ENCODE measurements at regions not wholly inside any gene's neighbourhood (a gene's known extent, or its start where the extent isn't known, plus 50 kb on each side); places are given as distances from the start of the nearest gene placed in this dataset.
"Not testable (repeated sequence)": the region's sequence is repeated elsewhere in the genome, so short reads cannot be mapped to it uniquely, and the experiment has no call there.

- Mint-ChIP-seq H3K4me3 (no peak overlapping the region), H3K27ac (no peak overlapping the region), H3K9me3 (ENCODE audit: low read depth) (no peaks in the 10 kb centered on the region), H3K27me3 (peaks cover 2% of the 10 kb centered on the region), H3K36me3 (no peaks in the 10 kb centered on the region), H3K4me1 (ENCODE audit: low read depth) (no peaks in the 10 kb centered on the region)
Measured at GRCh38 chr5:130337179-130337888, 433.1 kb downstream of the CHSY3 start.

- no peak overlapping the region for H3K4me3 Mint-ChIP-seq
- peaks cover 2% of the 10 kb centered on the region for H3K27me3 Mint-ChIP-seq
- H3K36me3 Mint-ChIP-seq = no peaks in the 10 kb centered on the region
- no peak overlapping the region for H3K27ac Mint-ChIP-seq
- H3K9me3 Mint-ChIP-seq (ENCODE audit: low read depth) = peaks cover 5% of the 10 kb centered on the region
- H3K4me1 Mint-ChIP-seq (ENCODE audit: low read depth) = no peaks in the 10 kb centered on the region
Measured at GRCh38 chr5:130335117-130335516, 430.9 kb downstream of the CHSY3 start.

- no peak overlapping the region for H3K27ac Mint-ChIP-seq
- H3K4me1 Mint-ChIP-seq (ENCODE audit: low read depth) = no peaks in the 10 kb centered on the region
- peaks cover 5% of the 10 kb centered on the region for H3K9me3 Mint-ChIP-seq (ENCODE audit: low read depth)
- peaks cover 2% of the 10 kb centered on the region for H3K27me3 Mint-ChIP-seq
- H3K4me3 Mint-ChIP-seq = no peak overlapping the region
- no peaks in the 10 kb centered on the region for H3K36me3 Mint-ChIP-seq
Measured at GRCh38 chr5:130333089-130333488, 428.8 kb downstream of the CHSY3 start.

GRCh38 chr5:130331332-130331731, 427.1 kb downstream of the CHSY3 start:
- Mint-ChIP-seq H3K27me3 (peaks cover 2% of the 10 kb centered on the region), H3K9me3 (ENCODE audit: low read depth) (peaks cover 5% of the 10 kb centered on the region), H3K4me3 (no peak overlapping the region), H3K27ac (no peak overlapping the region), H3K36me3 (no peaks in the 10 kb centered on the region), H3K4me1 (ENCODE audit: low read depth) (no peaks in the 10 kb centered on the region)

- no peaks in the 10 kb centered on the region for H3K36me3 Mint-ChIP-seq
- H3K27ac Mint-ChIP-seq = no peak overlapping the region
- H3K27me3 Mint-ChIP-seq = no peaks in the 10 kb centered on the region
- no peaks in the 10 kb centered on the region for H3K4me1 Mint-ChIP-seq (ENCODE audit: low read depth)
- H3K4me3 Mint-ChIP-seq = no peak overlapping the region
- H3K9me3 Mint-ChIP-seq (ENCODE audit: low read depth) = peaks cover 10% of the 10 kb centered on the region
Measured at GRCh38 chr5:130324953-130325671, 420.8 kb downstream of the CHSY3 start.

GRCh38 chr5:130323804-130324454, 419.7 kb downstream of the CHSY3 start:
- Mint-ChIP-seq H3K27me3 (no peaks in the 10 kb centered on the region), H3K27ac (no peak overlapping the region), H3K36me3 (no peaks in the 10 kb centered on the region), H3K9me3 (ENCODE audit: low read depth) (peaks cover 10% of the 10 kb centered on the region), H3K4me3 (no peak overlapping the region), H3K4me1 (ENCODE audit: low read depth) (no peaks in the 10 kb centered on the region)

GRCh38 chr5:130321931-130322330, 417.7 kb downstream of the CHSY3 start:
- Mint-ChIP-seq H3K27me3 (no peaks in the 10 kb centered on the region), H3K27ac (no peak overlapping the region), H3K9me3 (ENCODE audit: low read depth) (peaks cover 10% of the 10 kb centered on the region), H3K4me1 (ENCODE audit: low read depth) (no peaks in the 10 kb centered on the region), H3K36me3 (no peaks in the 10 kb centered on the region), H3K4me3 (no peak overlapping the region)

- Mint-ChIP-seq H3K4me3 (no peak overlapping the region), H3K36me3 (no peaks in the 10 kb centered on the region), H3K27me3 (no peaks in the 10 kb centered on the region), H3K4me1 (ENCODE audit: low read depth) (no peaks in the 10 kb centered on the region), H3K9me3 (ENCODE audit: low read depth) (no peaks in the 10 kb centered on the region), H3K27ac (no peak overlapping the region)
Measured at GRCh38 chr5:130316971-130317680, 412.9 kb downstream of the CHSY3 start.

- Mint-ChIP-seq H3K36me3 (no peaks in the 10 kb centered on the region), H3K4me3 (no peak overlapping the region), H3K27ac (no peak overlapping the region), H3K27me3 (no peaks in the 10 kb centered on the region), H3K9me3 (ENCODE audit: low read depth) (no peaks in the 10 kb centered on the region), H3K4me1 (ENCODE audit: low read depth) (no peaks in the 10 kb centered on the region)
Measured at GRCh38 chr5:130295235-130295634, 391.0 kb downstream of the CHSY3 start.

GRCh38 chr5:130294798-130295197, 390.5 kb downstream of the CHSY3 start:
- H3K36me3 Mint-ChIP-seq; H3K27me3 Mint-ChIP-seq; H3K4me1 Mint-ChIP-seq (ENCODE audit: low read depth); H3K4me3 Mint-ChIP-seq; H3K9me3 Mint-ChIP-seq (ENCODE audit: low read depth); H3K27ac Mint-ChIP-seq: not testable (repeated sequence)

- H3K27ac Mint-ChIP-seq = no peak overlapping the region
- no peaks in the 10 kb centered on the region for H3K36me3 Mint-ChIP-seq
- no peaks in the 10 kb centered on the region for H3K4me1 Mint-ChIP-seq (ENCODE audit: low read depth)
- H3K9me3 Mint-ChIP-seq (ENCODE audit: low read depth) = no peaks in the 10 kb centered on the region
- H3K4me3 Mint-ChIP-seq = no peak overlapping the region
- H3K27me3 Mint-ChIP-seq = peaks cover 5% of the 10 kb centered on the region
Measured at GRCh38 chr5:130290219-130290618, 386.0 kb downstream of the CHSY3 start.

GRCh38 chr5:130289132-130290088, 385.1 kb downstream of the CHSY3 start:
- H3K4me3 Mint-ChIP-seq = no peak overlapping the region
- no peaks in the 10 kb centered on the region for H3K36me3 Mint-ChIP-seq
- no peak overlapping the region for H3K27ac Mint-ChIP-seq
- H3K9me3 Mint-ChIP-seq (ENCODE audit: low read depth) = no peaks in the 10 kb centered on the region
- H3K27me3 Mint-ChIP-seq = peaks cover 6% of the 10 kb centered on the region
- no peaks in the 10 kb centered on the region for H3K4me1 Mint-ChIP-seq (ENCODE audit: low read depth)

- Mint-ChIP-seq H3K4me1 (ENCODE audit: low read depth) (no peaks in the 10 kb centered on the region), H3K9me3 (ENCODE audit: low read depth) (no peaks in the 10 kb centered on the region), H3K27ac (no peak overlapping the region), H3K36me3 (no peaks in the 10 kb centered on the region), H3K4me3 (no peak overlapping the region), H3K27me3 (peaks cover 7% of the 10 kb centered on the region)
Measured at GRCh38 chr5:130287438-130287837, 383.2 kb downstream of the CHSY3 start.

GRCh38 chr5:130286971-130287370, 382.7 kb downstream of the CHSY3 start:
- Mint-ChIP-seq H3K27me3 (peaks cover 7% of the 10 kb centered on the region), H3K4me3 (no peak overlapping the region), H3K27ac (no peak overlapping the region), H3K36me3 (no peaks in the 10 kb centered on the region), H3K4me1 (ENCODE audit: low read depth) (no peaks in the 10 kb centered on the region), H3K9me3 (ENCODE audit: low read depth) (no peaks in the 10 kb centered on the region)
